Gastroesophageal sphincter (tissue), 3 donors: ENCODE measurements at regions not wholly inside any gene's neighbourhood (a gene's known extent, or its start where the extent isn't known, plus 50 kb on each side); places are given as distances from the start of the nearest gene placed in this dataset.

Experiments
- EP300 ChIP-seq: sonication (generic); formaldehyde crosslinking; IDR thresholded peaks from one replicate; pipeline ENCODE4 v1.6.1; 2017; ENCODE audit warnings: antibody characterized with exemption, mild to moderate bottlenecking
- POLR2A ChIP-seq, 2 donors: fragments of 450-650 bp; IDR thresholded peaks; one replicate each; pipeline ENCODE4 v1.6.1; 2017; ENCODE audit warnings: antibody characterized with exemption in 2 of 2, mild to moderate bottlenecking in 2 of 2, moderate library complexity in 1 of 2
- POLR2AphosphoS5 ChIP-seq: sonication (generic); formaldehyde crosslinking; IDR thresholded peaks from one replicate; pipeline ENCODE4 v1.6.1; 2017; ENCODE audit warnings: antibody characterized with exemption
- TF ChIP-seq, protein P1 (sequence below), 4 experiments: fragments of 200-600 bp in 2 of 4; fragments of 450-650 bp in 2 of 4; sonication (generic) in 1 of 4; IDR thresholded peaks; one replicate each; pipeline ENCODE4 v1.5.1; 2017 to 2019; ENCODE audit warnings: antibody characterized with exemption in 4 of 4, mild to moderate bottlenecking in 2 of 4, moderate library complexity in 2 of 4

- TF ChIP-seq, protein P1, sequence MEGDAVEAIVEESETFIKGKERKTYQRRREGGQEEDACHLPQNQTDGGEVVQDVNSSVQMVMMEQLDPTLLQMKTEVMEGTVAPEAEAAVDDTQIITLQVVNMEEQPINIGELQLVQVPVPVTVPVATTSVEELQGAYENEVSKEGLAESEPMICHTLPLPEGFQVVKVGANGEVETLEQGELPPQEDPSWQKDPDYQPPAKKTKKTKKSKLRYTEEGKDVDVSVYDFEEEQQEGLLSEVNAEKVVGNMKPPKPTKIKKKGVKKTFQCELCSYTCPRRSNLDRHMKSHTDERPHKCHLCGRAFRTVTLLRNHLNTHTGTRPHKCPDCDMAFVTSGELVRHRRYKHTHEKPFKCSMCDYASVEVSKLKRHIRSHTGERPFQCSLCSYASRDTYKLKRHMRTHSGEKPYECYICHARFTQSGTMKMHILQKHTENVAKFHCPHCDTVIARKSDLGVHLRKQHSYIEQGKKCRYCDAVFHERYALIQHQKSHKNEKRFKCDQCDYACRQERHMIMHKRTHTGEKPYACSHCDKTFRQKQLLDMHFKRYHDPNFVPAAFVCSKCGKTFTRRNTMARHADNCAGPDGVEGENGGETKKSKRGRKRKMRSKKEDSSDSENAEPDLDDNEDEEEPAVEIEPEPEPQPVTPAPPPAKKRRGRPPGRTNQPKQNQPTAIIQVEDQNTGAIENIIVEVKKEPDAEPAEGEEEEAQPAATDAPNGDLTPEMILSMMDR (IDR thresholded peaks at IDR 0.05), result no peak
- TF ChIP-seq POLR2A (IDR thresholded peaks at IDR 0.05) (no peak), EP300 (no peak), POLR2AphosphoS5 (no peak)
Measured at GRCh38 chr6:9292975-9293374, 857.6 kb upstream of the SLC35B3 start.
